HG03432 (cell line): ENCODE measurements at regions not wholly inside any gene's neighbourhood (a gene's known extent, or its start where the extent isn't known, plus 50 kb on each side); places are given as distances from the start of the nearest gene placed in this dataset.
"Not testable (repeated sequence)": the region's sequence is repeated elsewhere in the genome, so short reads cannot be mapped to it uniquely, and the experiment has no call there.

ENCODE experiments used
- ATAC-seq: cut with Tn5 transposase; IDR thresholded peaks from one replicate; pipeline ENCODE4 v1.9.1; 2021; ENCODE audit warnings: mild to moderate bottlenecking, moderate library complexity; ENCODE audit not compliant: unreplicated experiment

GRCh38 chr7:10724449-10724848 lies 249.2 kb upstream of the PHF14 start:
- ATAC-seq: no peak

GRCh38 chr7:10727636-10728035 lies 246.0 kb upstream of the PHF14 start:
- no peak for ATAC-seq

GRCh38 chr7:10731253-10731773 lies 242.4 kb upstream of the PHF14 start:
- ATAC-seq: no peak

GRCh38 chr7:10733747-10734146 lies 239.9 kb upstream of the PHF14 start:
- ATAC-seq: no peak

GRCh38 chr7:10734595-10734994 lies 239.1 kb upstream of the PHF14 start:
- no peak for ATAC-seq

GRCh38 chr7:10739401-10739800 lies 234.3 kb upstream of the PHF14 start:
- no peak for ATAC-seq

DNA sequence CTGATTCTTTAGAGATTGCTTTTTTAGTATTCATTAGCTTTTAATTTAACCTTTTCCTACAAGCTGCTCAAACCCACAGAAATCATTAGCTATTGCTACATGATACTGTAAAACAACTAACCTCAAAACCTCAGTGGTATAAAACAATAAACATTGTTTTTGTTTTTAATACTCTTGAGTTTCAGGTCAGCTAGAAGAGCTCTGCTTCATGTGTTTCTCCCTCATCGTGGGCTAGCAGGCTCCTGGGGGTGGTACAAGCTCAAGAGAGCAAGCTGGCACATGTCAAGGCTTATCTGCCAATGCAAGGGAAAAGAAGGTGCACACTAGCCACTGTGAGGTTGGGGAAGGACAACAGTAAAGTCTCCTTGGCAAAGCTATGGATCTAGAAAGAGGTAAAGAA lies 232.9 kb upstream of the PHF14 start:
- ATAC-seq: no peak

GRCh38 chr7:10756981-10757380 lies 216.7 kb upstream of the PHF14 start:
- no peak for ATAC-seq

DNA sequence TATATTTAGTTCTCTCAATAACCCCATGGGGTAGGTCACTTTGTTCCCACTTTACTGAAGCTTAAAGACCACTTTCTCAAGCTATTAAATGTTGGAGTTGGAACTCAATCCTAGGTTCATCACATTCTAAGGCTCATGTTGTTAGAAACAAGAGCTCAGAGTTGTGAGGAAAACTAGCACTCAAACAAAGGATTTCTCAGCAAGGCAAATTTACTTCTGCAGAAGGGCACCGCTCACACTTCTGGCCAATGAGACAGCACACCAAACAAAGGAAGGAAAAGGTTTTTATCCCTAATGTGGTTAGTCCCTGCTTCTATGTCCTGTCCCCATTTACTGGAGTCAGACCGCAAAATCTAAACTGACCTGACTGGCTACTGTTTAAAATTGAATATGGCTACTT lies 214.6 kb upstream of the PHF14 start:
- ATAC-seq: no peak

DNA sequence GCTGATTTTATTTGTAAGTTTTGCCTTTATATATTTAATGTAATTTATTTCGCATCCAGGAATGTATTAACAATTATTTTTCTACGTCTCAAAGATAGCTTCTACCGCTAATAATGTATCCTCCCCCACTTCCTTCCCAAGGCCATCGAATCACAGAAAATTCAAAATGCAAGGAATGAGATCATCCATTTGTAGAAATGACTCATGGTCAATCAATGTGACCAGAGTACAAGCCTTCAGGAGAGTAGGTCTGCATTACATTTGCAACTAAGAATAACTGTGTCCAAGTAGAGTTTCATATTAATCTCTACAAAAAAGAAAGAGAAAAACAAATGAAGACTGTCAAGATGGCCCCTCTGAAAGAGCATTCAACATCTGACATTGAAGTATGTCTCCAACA lies 205.9 kb upstream of the PHF14 start:
- no peak for ATAC-seq

GRCh38 chr7:10770176-10770575 lies 203.5 kb upstream of the PHF14 start:
- no peak for ATAC-seq

DNA sequence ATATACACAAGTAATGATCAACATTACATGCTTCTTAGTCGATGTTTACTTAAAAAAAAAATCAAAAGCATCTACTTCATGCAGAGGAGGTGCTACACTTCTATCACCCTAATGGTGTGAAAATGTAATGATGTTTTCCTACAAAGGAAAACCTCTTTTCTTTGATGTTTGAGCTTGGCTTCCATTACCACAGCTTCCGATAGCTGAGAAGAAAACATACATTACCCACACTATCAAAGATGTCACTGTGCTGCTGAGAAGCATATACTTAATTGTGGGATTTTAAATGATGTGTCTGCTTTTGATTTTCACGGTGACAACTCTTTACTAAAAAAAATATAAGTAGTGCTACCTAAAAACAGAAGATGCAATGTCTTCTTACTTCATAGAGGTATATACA lies 200.2 kb upstream of the PHF14 start:
- ATAC-seq: no peak

- no peak for ATAC-seq
These were observed 193.9 kb upstream of the PHF14 start for GRCh38 chr7:10779465-10780399.

GRCh38 chr7:10780400-10780747 lies 193.3 kb upstream of the PHF14 start:
- ATAC-seq: no peak

DNA sequence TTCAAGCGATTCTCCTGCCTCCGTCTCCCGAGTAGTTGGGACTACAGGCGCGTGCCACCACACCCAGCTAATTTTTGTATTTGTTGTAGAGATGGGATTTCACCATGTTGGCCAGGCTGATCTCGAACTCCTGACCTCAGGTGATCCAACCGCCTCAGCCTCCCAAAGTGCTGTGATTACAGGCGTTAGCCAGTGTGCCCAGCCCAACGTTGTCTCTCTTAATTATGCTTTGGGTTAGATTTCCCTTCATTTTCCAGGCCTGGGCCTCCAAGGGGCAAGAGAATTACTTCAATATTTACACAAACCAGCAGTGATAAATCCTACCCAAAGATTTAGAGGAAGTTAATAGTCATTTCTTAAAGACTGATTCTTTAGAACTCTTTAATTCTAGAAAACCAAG lies 186.7 kb upstream of the PHF14 start:
- ATAC-seq: not testable (repeated sequence)

DNA sequence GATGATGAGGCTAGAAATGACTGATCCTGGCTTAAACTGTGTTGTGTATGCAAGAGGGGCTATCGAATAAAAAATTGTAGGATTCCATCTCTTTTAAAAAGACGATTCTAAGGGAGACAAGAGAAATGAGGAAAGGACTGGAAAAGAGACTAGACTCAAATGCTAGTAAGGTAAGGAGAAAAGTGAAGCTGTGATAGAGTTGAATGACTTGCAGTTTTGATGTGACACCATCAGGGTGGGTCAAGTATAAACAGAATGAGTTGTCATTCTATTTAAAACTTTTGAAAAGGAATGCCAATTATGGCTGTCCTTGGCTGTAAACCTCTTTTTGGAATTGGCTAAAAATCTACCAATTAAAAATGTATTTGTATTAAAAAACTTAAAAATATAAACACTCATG lies 184.5 kb upstream of the PHF14 start:
- ATAC-seq: no peak

GRCh38 chr7:10790910-10791309 lies 182.8 kb upstream of the PHF14 start:
- no peak for ATAC-seq

GRCh38 chr7:10793995-10794775 lies 179.5 kb upstream of the PHF14 start:
- ATAC-seq: no peak

GRCh38 chr7:10797157-10797556 lies 176.5 kb upstream of the PHF14 start:
- ATAC-seq: no peak

DNA sequence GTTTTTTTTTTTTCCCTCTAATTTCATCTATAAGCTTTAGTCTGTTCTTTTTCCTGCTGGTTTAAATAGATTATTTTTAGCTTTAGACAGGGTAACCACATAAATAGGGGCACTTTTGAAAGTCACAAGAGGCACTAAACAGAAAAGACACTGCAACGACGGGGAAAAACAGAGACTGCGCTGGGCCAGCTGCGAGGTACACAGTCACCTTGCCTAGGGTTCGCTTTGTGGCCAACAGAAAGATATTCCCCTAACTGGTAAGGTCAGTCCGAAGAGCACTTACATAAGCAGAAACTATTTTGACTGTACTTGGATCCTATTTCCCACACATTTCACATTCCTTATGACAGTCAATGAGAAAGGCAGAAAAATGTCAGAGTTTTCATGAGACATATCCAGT lies 175.6 kb upstream of the PHF14 start:
- ATAC-seq: no peak

- no peak for ATAC-seq
These were observed 174.2 kb upstream of the PHF14 start for GRCh38 chr7:10799475-10799874.

GRCh38 chr7:10802011-10802410 lies 171.7 kb upstream of the PHF14 start:
- no peak for ATAC-seq
